HG03469 (cell line): ENCODE measurements at regions not wholly inside any gene's neighbourhood (a gene's known extent, or its start where the extent isn't known, plus 50 kb on each side); places are given as distances from the start of the nearest gene placed in this dataset.
A peak's percentile ranks its signal among the peaks of the same experiment; 100 is the strongest.

ENCODE experiments used
- ATAC-seq: cut with Tn5 transposase; IDR thresholded peaks from one replicate; pipeline ENCODE4 v1.9.1; 2021; ENCODE audit warnings: mild to moderate bottlenecking, moderate library complexity, moderate number of reproducible peaks; ENCODE audit not compliant: unreplicated experiment

GRCh38 chrX:9339603-9340491 lies 125.0 kb upstream of the TBL1X start:
- ATAC-seq, result no peak

GRCh38 chrX:9340598-9341290 lies 124.1 kb upstream of the TBL1X start:
- no peak for ATAC-seq

GRCh38 chrX:9341291-9342201 lies 123.3 kb upstream of the TBL1X start:
- peak; percentile 80 for ATAC-seq

GRCh38 chrX:9342561-9343051 lies 122.3 kb upstream of the TBL1X start:
- no peak for ATAC-seq

- ATAC-seq, result no peak
Measured at GRCh38 chrX:9343971-9344370, 120.9 kb upstream of the TBL1X start.

- ATAC-seq, result no peak
Measured at GRCh38 chrX:9345957-9346356, 118.9 kb upstream of the TBL1X start.

- ATAC-seq, result no peak
Measured at GRCh38 chrX:9349572-9350494, 115.0 kb upstream of the TBL1X start.

GRCh38 chrX:9351126-9351525 lies 113.7 kb upstream of the TBL1X start:
- ATAC-seq, result no peak

GRCh38 chrX:9352243-9352642 lies 112.6 kb upstream of the TBL1X start:
- ATAC-seq, result no peak

- peak; percentile 81 for ATAC-seq
Measured at GRCh38 chrX:9352694-9353411, 112.0 kb upstream of the TBL1X start.

- no peak for ATAC-seq
Measured at GRCh38 chrX:9354918-9355317, 109.9 kb upstream of the TBL1X start.

GRCh38 chrX:9355739-9356138 lies 109.1 kb upstream of the TBL1X start:
- no peak for ATAC-seq

GRCh38 chrX:9356846-9357245 lies 108.0 kb upstream of the TBL1X start:
- no peak for ATAC-seq

GRCh38 chrX:9357518-9358114 lies 107.2 kb upstream of the TBL1X start:
- ATAC-seq, result no peak

GRCh38 chrX:9362363-9362928 lies 102.4 kb upstream of the TBL1X start:
- ATAC-seq, result no peak

- no peak for ATAC-seq
Measured at GRCh38 chrX:9367421-9367820, 97.4 kb upstream of the TBL1X start.

- ATAC-seq, result no peak
Measured at GRCh38 chrX:9368262-9368661, 96.6 kb upstream of the TBL1X start.

- ATAC-seq, result no peak
Measured at GRCh38 chrX:9369802-9370291, 95.0 kb upstream of the TBL1X start.
